Activated naive CD4-positive, alpha-beta T cell (primary cell): ENCODE measurements at regions not wholly inside any gene's neighbourhood (a gene's known extent, or its start where the extent isn't known, plus 50 kb on each side); places are given as distances from the start of the nearest gene placed in this dataset.

ENCODE experiments used
- DNase-seq, 4 experiments: peaks; one replicate each; lab custom pipeline; 2025; lab: John Stamatoyannopoulos, UW

DNA sequence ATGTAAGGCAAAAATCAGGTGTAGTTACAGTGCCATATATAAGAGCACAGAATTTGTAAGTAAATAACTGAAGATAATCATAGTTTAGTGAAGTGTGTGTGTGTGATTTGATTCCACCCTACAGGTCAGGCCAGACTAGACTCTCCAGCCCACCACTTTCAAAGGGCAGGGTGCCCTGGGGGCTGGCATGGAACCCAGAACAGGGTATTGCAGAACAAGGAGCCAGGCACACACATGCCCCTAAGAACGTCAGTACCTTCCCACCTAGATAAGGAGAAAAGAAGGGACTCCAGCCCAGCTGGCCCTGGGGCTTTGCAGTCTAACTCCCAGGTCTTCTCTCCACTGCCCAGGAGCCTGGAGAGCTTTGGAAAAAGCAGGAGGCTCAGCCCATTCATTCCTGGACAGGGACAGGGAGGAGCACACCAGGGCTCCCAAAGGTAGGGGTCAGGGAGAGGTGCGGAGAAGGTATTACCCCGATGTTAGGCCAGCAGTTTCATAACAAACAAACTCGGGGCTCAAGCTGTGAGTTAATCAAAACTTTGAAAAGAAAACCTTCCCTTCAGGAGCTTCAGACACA is 149.7 kb upstream of the VANGL1 start:
- no peak for DNase-seq

DNA sequence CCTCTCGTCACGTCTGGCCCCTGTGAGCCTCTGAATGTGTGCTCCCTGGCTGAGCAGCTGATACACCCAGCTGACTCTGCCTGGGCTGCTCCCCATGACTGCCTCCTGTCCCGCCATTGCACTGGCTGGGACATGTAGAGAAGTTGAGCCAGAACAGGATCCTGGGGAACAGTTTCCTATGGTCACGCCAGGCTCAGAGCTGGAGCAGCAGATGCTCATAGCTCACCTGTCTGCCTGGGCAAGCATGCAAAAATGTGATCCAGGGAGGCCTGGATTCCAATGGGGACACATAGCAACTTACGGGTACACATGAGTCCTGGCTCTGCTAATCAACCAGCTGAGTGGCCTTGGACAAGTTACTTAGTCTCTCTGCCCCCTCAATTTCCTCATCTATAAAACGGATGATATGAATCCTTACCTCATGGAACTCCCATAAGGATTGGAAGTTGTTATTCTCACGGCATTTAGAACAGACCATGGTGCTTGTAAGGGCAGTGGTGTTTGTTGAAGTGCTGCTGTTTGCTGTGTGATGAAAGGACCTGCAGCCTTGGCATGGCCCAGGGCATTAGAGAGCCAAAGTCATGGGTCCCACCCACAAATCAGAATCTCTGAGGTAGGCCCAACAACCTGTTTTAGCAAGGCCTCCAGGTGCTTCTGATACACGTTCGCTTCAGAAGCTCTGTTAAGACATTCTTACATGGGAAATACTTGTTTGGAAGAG is 150.3 kb upstream of the VANGL1 start:
- DNase-seq, result no peak

DNA sequence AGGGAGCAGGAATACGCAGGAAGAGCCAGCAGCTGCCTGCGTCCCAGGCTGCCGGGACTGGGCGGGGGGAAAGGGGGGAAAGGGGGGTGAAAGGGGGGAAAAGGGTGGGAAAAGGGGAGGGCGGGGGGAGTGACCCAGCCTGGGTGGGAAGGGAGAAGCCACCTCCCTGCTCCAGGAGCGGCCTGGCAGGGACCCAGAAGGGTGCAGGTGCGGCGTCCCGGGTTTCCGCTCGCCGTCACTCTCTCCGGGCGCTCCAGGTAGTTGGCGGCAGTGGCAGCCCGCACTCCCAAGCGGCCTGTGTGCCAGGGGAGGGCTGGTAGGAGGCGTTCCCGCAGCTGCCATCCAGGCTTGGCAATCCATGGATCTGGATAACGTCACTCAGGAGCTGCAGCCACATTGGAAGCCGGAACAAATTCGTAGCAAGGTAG is 141.0 kb upstream of the NGF start:
- DNase-seq, result no peak

DNA sequence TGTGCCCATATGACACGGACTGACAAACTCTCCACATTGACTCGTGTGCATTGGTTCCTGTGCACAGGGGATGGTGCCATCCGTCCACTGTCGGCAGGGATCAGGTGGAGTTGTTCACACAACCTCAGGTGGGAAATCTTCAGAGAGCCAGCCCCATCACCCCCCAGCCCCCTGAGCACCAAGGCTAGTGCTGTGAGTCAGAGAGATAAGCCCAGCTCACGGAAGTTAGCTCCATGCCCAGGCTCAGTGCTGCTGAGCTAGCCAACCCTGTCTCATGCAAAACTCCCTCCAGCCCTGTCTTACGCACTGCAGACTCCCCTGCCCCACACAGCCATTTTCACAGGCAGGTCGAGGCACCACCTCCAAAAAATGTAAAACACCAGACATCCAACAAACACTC is 139.0 kb upstream of the NGF start:
- no peak for DNase-seq

DNA sequence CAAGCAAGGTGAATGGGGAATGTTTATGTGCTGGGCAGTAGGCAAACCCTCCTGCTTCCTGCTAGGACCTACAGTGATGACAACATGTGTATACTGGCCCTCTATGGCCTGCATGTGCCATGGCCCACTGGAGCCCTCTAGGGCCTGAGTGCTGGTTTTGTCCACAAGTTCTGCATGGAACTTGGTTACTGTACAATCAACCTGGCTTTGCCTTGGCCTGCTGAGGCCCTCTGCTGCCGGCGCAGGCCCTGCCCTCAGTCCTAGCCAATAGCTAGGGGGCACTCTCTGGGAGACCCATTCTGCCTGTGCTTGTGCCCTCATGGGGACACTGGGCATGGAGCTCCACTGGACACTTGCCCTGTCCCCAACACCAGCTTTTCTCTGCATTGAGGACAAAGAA is 138.6 kb upstream of the NGF start:
- no peak for DNase-seq

DNA sequence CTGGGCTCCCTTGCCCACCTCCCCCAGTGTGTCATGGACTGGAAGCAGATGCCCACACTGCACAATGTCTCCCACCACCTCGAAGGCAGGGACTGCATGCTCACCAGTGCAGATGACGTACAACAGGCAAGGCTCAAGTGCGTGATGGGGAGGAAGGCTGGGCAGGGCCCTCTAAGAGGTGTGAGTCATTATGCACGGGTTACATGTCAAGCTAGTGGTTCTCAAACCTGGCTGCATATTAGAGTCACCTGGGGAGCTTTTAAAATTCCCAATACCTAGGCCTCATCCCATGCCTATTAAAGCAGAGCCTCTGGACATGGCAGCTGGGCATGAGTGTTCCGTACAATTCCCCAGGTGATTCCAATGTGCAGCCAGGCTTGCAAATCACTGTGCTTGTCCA is 137.9 kb upstream of the NGF start:
- DNase-seq, result no peak

DNA sequence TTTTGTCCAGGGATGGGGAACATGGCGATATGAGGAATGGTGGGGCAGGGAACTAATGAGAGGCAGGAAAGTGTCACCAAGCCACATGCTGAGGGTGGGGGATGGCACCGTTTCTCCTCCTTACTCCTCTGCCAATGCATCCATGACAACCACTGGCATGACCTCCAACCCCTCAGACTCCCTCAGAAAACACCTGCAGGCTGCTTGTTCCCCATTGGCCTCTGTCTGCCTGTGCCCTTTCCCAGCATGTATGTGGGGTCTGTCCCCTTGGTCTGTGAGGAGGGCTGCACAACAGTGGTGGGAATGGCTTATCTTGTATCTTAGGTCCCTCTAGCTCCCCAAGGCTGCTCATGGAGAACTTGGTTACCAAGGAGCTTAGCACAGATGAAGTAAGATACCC is 137.2 kb upstream of the NGF start:
- no peak for DNase-seq

DNA sequence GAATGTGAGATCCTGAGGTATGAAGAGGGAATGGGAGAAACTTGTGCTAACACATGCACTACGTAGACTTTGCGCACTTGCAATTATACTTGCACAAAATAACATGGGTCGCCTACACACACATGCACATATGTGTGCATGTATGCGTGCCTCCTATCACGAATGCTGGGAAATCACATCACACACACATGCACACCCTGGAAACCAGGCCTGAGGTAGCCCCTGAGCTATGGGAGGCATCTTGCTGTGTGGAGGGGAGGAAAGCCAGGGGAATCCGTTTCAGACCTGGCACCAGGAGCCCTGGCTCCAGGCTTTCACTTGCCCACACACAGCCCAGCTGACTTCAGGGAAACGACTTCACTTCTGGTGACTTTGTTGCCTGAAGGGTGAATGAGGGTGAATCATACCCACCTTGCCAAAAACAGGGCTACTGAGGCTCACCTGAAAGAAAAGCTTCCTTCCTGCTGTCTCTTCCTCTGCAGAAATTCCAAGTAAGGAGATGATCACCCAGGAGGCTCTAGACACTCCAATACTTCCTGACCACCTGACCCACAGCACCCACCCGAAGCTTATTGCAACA is 136.0 kb upstream of the NGF start:
- DNase-seq, result no peak

DNA sequence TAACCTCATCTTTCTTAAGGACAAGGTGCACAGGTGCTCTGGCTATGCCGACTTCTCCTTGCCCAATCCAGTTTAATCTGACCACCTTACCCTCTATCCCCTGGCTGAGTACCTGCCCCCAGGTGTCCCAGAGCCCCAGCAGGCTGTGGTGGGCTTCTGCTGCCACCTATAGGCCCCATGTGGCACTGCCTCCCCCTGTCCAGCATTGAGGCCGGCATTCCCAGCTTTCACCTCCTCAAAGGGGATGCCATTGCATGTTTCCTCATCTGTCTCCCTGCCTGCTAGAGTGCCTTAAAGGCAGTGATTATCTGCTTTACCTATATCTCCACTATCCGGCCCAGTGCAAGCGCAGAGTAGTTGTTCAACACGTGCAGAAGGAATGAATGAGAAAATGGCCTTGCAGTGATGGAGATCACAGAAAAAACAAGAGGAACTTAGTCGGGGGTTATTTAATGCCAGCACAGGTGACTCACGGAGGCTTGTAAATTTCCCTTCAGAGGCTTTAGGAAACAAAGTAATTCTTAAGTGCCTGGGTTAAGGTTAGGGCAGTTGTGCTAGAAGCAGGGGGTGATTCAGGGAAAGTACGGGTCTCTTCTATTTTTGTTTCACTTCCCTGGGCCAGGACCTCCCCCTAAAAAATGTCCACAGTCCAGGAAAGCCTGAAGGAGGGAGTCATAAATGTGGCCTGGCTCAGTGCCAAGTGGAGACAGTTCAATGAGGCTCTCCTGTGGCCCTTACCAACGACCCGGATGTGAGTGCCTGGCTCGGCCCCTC is 131.8 kb upstream of the NGF start:
- peak in 1 of 4 experiments; percentile 1 for DNase-seq

DNA sequence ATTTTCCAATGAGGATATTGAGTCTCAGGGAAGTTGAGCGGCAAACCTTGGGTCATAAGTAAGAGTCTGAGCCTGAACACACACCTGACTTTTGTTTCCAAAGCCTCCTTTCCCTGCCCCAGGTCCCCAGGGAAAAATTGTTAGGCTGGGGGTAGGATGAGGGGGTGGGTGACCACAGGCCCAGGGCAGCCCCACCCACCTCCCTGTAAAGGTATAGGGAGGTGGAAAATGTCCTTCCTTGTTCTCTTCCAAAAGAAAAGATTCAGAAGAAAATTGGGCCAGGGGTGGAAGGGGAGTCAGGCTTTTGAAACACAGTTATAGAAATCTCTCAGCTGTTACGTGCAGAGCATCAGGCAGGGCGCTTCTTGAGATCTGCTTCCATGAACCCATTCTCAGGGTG is 129.7 kb upstream of the NGF start:
- DNase-seq, result no peak

GRCh38 chr1:115467196-115467595 is 129.1 kb upstream of the NGF start:
- no peak for DNase-seq

GRCh38 chr1:115466433-115466832 is 128.4 kb upstream of the NGF start:
- no peak for DNase-seq

DNA sequence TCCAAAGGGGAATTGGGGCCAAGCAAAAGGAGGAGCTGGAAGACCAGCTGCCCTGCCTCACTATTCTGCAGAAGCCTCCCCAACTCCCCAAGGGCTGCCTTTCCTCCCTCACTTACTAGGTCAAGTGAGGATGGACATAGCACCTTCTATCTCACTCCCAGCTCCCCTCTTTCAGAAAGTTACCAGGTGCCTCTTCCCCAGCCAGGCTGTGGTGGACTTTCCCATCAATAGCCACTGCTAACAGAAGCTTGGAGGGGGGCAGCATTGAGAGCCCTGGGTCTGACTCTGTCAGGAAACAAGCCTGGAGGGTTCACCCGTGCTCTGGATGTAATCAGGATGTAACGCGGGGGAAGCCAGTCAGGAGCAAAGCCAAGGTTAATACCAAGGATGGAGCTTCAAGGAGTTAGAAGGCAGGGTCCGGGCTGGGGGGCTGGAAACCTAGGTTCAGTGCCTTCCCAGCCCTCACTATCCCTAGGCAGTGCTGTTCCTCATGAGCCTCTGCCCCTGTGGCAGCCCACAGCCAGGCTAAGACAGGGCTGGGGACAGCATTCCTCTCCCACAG is 127.8 kb upstream of the NGF start:
- no peak for DNase-seq

DNA sequence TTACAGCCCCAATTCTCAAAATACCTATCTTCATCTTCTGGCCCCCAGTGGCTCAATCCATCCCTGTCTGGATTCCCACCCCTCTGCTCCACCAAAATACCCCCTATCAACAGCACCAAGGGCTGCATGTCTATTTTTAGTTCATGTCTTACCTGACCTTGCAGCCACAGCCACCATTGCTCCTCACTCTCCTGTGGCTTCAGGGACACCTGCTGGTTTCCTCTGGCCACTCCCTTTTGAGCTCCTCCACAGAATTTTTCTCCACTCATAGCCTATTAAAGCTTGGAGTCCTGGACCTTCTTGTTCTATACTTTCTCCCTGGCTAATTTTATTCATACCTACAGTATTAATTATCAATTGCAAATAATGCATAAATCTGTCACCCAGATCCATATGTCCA is 125.3 kb upstream of the NGF start:
- DNase-seq, result no peak

DNA sequence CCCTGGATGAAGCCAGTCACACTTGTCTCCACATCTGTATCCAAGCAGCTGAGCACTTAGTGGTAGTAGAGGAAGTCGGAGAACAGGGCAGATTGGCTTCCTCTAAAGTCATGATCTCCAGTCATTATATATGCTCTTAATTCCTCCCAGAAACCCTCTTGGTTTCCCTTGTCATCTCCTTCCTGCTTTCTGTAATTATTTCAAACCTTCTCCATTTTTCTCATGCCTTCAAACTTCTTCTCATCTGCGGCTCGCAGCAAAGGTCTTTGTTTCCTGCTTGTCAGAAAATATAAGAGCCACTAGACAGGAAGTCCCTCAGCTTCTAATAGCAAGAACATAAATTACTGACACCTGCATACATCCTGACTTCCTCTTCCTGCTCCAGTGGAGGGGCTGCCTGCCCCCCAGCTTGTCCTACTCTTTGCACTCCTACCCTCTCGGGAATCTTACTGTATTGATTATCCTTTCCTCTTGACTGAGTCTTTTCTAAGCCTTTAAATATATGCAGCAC is 124.6 kb upstream of the NGF start:
- DNase-seq, result no peak

GRCh38 chr1:115461526-115461925 is 123.5 kb upstream of the NGF start:
- DNase-seq, result no peak

DNA sequence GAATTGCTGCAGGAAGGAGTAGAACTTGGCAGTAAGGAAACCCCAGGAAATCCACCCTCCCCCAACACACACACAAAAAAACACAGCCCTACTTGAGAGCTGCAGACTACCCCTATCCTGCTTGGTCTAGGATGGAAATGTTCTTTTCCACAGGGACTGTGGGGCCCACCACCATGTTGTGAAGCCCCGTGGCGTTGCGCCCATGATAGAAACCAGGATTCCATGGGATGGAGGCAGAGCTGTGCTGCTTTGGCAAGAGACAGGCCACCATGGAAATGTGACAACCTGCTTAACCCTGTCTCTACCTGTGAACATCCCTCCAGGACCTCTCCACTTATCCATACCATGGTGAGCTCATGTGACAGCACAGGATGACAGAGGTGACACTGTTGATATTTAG is 121.1 kb upstream of the NGF start:
- no peak for DNase-seq

- no peak for DNase-seq
Observed at GRCh38 chr1:115458426-115459114, 120.5 kb upstream of the NGF start.

DNA sequence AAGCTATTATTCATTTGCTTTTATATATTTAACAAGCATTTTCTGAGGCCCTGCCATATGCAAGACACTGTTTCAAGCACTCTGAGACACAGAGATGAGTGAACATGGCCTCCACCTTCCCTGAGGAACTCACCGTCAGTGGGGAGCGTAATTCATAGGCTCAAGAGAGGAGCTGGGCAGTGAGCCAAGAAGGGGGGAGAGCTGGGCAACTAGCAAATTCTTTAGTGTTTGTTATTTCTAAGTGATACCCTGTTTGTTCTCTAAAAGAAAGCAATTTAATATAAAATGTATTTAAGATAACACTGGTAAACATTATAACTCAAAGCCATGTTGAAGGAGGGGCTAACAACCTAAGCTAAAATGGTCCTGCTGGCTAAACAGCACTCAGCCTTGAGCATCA is 119.2 kb upstream of the NGF start:
- no peak for DNase-seq

DNA sequence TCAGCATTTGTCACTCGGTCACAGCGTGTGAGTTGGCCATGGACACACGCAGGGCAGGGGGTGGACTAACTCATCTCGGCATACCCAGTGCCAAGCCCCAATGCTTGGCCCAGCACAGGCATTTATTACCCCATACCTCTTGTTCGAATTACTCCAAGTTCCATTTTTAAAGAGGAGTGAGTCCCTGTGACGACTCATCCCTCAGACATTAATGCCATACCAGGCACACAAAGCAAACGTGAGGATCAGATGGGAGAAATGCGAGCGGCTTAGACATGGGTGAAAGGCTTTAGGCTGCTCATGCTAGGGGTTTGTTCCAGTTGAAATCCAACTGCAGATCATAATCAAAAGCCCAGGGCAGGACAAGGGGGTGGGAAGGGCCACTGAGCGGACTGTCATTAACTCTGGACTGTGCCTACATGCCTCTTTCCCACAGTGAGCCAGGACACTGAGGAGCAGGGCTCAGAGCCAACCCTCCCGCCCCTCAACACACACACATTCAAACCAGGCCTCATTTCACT is 118.5 kb upstream of the NGF start:
- DNase-seq, result no peak

- no peak for DNase-seq
Observed at GRCh38 chr1:115454837-115455511, 116.9 kb upstream of the NGF start.
